ENCODE measurements at regions not wholly inside any gene's neighbourhood (a gene's known extent, or its start where the extent isn't known, plus 50 kb on each side); places are given as distances from the start of the nearest gene placed in this dataset.
"Not testable (repeated sequence)": the region's sequence is repeated elsewhere in the genome, so short reads cannot be mapped to it uniquely, and the experiment has no call there.

GRCh38 chrX:87167841-87168240 lies 349.8 kb upstream of the KLHL4 start (continued):
- TF ChIP-seq SKIL (CRISPR knock-in tag; IDR thresholded peaks at IDR 0.05; ENCODE audit: borderline replicate concordance): no peak
- TF ChIP-seq BCL3 (CRISPR knock-in tag; IDR thresholded peaks at IDR 0.05): no peak
- no peak for TF ChIP-seq PPARG (CRISPR knock-in tag; conservative IDR thresholded peaks at IDR 0.05)
- TF ChIP-seq ZNF691 (CRISPR knock-in tag; IDR thresholded peaks at IDR 0.05; ENCODE audit: borderline replicate concordance, low read depth): no peak
- TF ChIP-seq NBN (conservative IDR thresholded peaks at IDR 0.05): no peak
- no peak for TF ChIP-seq ZNF263 (CRISPR knock-in tag; IDR thresholded peaks at IDR 0.05)
- TF ChIP-seq ZSCAN5A (CRISPR knock-in tag; IDR thresholded peaks at IDR 0.05; ENCODE audit: borderline replicate concordance): no peak
- no peak for TF ChIP-seq ZBTB10 (CRISPR knock-in tag; IDR thresholded peaks at IDR 0.05; ENCODE audit: borderline replicate concordance)
- TF ChIP-seq ZUFSP (CRISPR knock-in tag; IDR thresholded peaks at IDR 0.05; ENCODE audit: borderline replicate concordance): no peak
- TF ChIP-seq MXI1 (IDR thresholded peaks at IDR 0.05; ENCODE audit: borderline replicate concordance, low read depth, low read length): no peak
- no peak for TF ChIP-seq HNRNPH1 (optimal IDR thresholded peaks at IDR 0.05; ENCODE audit: low read depth, low read length)
- TF ChIP-seq ISX (CRISPR knock-in tag; conservative IDR thresholded peaks at IDR 0.05): no peak

- H3K36me3 ChIP-seq (replicated peaks in 1 of 2; ENCODE audit: control insufficient read depth in 1 of 2, insufficient read depth in 2 of 2, low read length in 2 of 2); H3K79me2 ChIP-seq (ENCODE audit: insufficient read depth, low read length); DNase-seq (ENCODE audit: low spot score); FAIRE-seq; CTCF ChIA-PET (ENCODE audit: low intra/inter-chr PET ratio, low total read pairs); H3K9me3 ChIP-seq (ENCODE audit: low read length); in situ Hi-C loops (cut with HindIII; ENCODE audit: extremely low pct_ligation_motif_present, low pct_unique_long_range_greater_than_20kb); H3K4me3 ChIP-seq (replicated peaks in 1 of 3; ENCODE audit: insufficient read depth in 1 of 3, low read depth in 2 of 3, low read length in 3 of 3); H3K4me2 ChIP-seq (ENCODE audit: low read depth, low read length); H4K20me1 ChIP-seq (ENCODE audit: insufficient read depth, low read length); H3K27me3 ChIP-seq (ENCODE audit: control insufficient read depth in 1 of 2, insufficient read depth in 2 of 2, low read length in 2 of 2); intact Hi-C loops (cut with micrococcal nuclease; ENCODE audit: unreplicated experiment); H3K4me1 ChIP-seq (ENCODE audit: insufficient read depth, low read length); H3K9ac ChIP-seq (ENCODE audit: insufficient read depth, low read depth, low read length); ATAC-seq; BruUV-seq (replicated peaks); H3K27ac ChIP-seq (ENCODE audit: extremely low read length, insufficient read depth, low read length); POLR2A ChIA-PET; H2AFZ ChIP-seq (ENCODE audit: low read length): not testable (repeated sequence)
These were observed 339.6 kb upstream of the KLHL4 start for GRCh38 chrX:87178009-87178408.

Measured in HepG2 (cell line).